Upper lobe of right lung (tissue), 1 donor: ENCODE measurements at regions not wholly inside any gene's neighbourhood (a gene's known extent, or its start where the extent isn't known, plus 50 kb on each side); places are given as distances from the start of the nearest gene placed in this dataset.

Experiments used
- ATAC-seq: fragments of 200-7000 bp; cut with Tn5 transposase; one replicate; pipeline ENCODE4 v1.9.1; 2020; ENCODE audit warnings: mild to moderate bottlenecking, moderate library complexity
- DNase-seq: peaks from one replicate; pipeline ENCODE4 v3.0.0-alpha.2; 2020
- H3K27ac ChIP-seq: fragments of 200-600 bp; one replicate; pipeline ENCODE4 v1.8.0; 2022
- H3K27me3 ChIP-seq: fragments of 200-600 bp; one replicate; pipeline ENCODE4 v1.8.0; 2022; ENCODE audit warnings: mild to moderate bottlenecking
- H3K36me3 ChIP-seq: fragments of 200-600 bp; one replicate; pipeline ENCODE4 v1.8.0; 2022
- H3K4me1 ChIP-seq: fragments of 200-600 bp; one replicate; pipeline ENCODE4 v1.8.0; 2022
- H3K4me3 ChIP-seq: fragments of 200-600 bp; one replicate; pipeline ENCODE4 v1.8.0; 2022; ENCODE audit warnings: mild to moderate bottlenecking
- H3K9me3 ChIP-seq: fragments of 200-600 bp; one replicate; pipeline ENCODE4 v1.8.0; 2022
- CTCF ChIP-seq: fragments of 200-600 bp; IDR thresholded peaks from one replicate; pipeline ENCODE4 v1.8.0; 2022; ENCODE audit warnings: antibody characterized with exemption
- intact Hi-C: fragments of 100-400 bp; cut with DNase I; formaldehyde crosslinking; loops from one replicate; pipeline ENCODE4 v1.11.0; 2022
- donor health status: DM: no; HTN: yes; CAD: no; lungs with severe emphysema.

GRCh38 chr13:22090106-22090505 lies 419.2 kb downstream of the FGF9 start:
- no peaks in the 10 kb centered on the region for H3K9me3 ChIP-seq
- no peaks in the 10 kb centered on the region for H3K4me1 ChIP-seq
- H3K4me3 ChIP-seq: no peak overlapping the region
- H3K36me3 ChIP-seq: no peaks in the 10 kb centered on the region
- no peaks in the 10 kb centered on the region for H3K27me3 ChIP-seq
- intact Hi-C loops: no loop called here
- no peak for DNase-seq
- no peak overlapping the region for H3K27ac ChIP-seq
- no peak for ATAC-seq
- no peak for TF ChIP-seq CTCF

GRCh38 chr13:22091222-22091970 lies 420.5 kb downstream of the FGF9 start:
- Histone ChIP-seq H3K27me3 (no peaks in the 10 kb centered on the region), H3K4me3 (no peak overlapping the region), H3K9me3 (no peaks in the 10 kb centered on the region), H3K36me3 (no peaks in the 10 kb centered on the region), H3K27ac (no peak overlapping the region), H3K4me1 (no peaks in the 10 kb centered on the region)
- ATAC-seq: no peak
- DNase-seq: no peak
- intact Hi-C loops: no loop called here
- no peak for TF ChIP-seq CTCF

GRCh38 chr13:22091971-22092300 lies 421.1 kb downstream of the FGF9 start:
- Histone ChIP-seq H3K27ac (no peak overlapping the region), H3K4me1 (no peaks in the 10 kb centered on the region), H3K9me3 (no peaks in the 10 kb centered on the region), H3K4me3 (no peak overlapping the region), H3K36me3 (no peaks in the 10 kb centered on the region), H3K27me3 (no peaks in the 10 kb centered on the region)
- intact Hi-C loops: no loop called here
- TF ChIP-seq CTCF: no peak
- ATAC-seq: no peak
- DNase-seq: no peak

GRCh38 chr13:22092791-22093560 lies 422.1 kb downstream of the FGF9 start:
- H3K4me1 ChIP-seq: no peaks in the 10 kb centered on the region
- intact Hi-C loops: no loop called here
- no peaks in the 10 kb centered on the region for H3K27me3 ChIP-seq
- H3K36me3 ChIP-seq: no peaks in the 10 kb centered on the region
- no peak for TF ChIP-seq CTCF
- no peak overlapping the region for H3K4me3 ChIP-seq
- DNase-seq (no peak), ATAC-seq (no peak)
- no peaks in the 10 kb centered on the region for H3K9me3 ChIP-seq
- H3K27ac ChIP-seq: no peak overlapping the region

GRCh38 chr13:22095794-22096193 lies 424.9 kb downstream of the FGF9 start:
- TF ChIP-seq CTCF: no peak
- no peaks in the 10 kb centered on the region for H3K9me3 ChIP-seq
- intact Hi-C loops: no loop called here
- H3K4me1 ChIP-seq: no peaks in the 10 kb centered on the region
- no peak overlapping the region for H3K4me3 ChIP-seq
- no peak overlapping the region for H3K27ac ChIP-seq
- no peak for DNase-seq
- no peak for ATAC-seq
- H3K36me3 ChIP-seq: no peaks in the 10 kb centered on the region
- no peaks in the 10 kb centered on the region for H3K27me3 ChIP-seq
